CD4-positive, alpha-beta T cell treated with Interleukin-15 for 4 hours (primary cell): ENCODE measurements at regions not wholly inside any gene's neighbourhood (a gene's known extent, or its start where the extent isn't known, plus 50 kb on each side); places are given as distances from the start of the nearest gene placed in this dataset.
"Not testable (repeated sequence)": the region's sequence is repeated elsewhere in the genome, so short reads cannot be mapped to it uniquely, and the experiment has no call there.

Experiments used
- DNase-seq: peaks from one replicate; pipeline ENCODE4 v3.0.0-alpha.2; 2020; ENCODE audit warnings: low spot score

- DNase-seq, result no peak
These were observed 267.2 kb downstream of the SH3BP4 start for GRCh38 chr2:235219048-235219447.

DNA sequence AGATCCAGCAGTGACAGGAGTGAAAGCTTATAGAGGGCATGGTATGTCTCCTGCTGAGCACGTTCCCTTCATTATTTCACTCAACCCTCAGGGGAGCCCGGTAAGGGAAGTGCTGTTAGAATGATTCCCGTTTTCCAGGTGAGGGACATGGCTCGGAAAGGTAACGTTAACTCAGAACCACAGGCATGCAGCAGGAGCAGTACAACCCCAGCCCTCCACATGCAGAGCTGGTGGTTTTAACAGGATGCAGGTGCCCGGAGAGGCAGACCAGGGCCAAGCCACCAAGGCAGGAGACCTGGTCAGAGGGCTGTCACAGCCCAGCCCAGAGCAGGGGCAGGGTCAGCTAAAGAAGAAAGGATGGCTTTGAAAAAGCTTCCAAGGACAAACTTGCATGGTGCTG, 268.5 kb downstream of the SH3BP4 start:
- no peak for DNase-seq

GRCh38 chr2:235223011-235223410, 270.8 kb upstream of the AGAP1 start:
- no peak for DNase-seq

DNA sequence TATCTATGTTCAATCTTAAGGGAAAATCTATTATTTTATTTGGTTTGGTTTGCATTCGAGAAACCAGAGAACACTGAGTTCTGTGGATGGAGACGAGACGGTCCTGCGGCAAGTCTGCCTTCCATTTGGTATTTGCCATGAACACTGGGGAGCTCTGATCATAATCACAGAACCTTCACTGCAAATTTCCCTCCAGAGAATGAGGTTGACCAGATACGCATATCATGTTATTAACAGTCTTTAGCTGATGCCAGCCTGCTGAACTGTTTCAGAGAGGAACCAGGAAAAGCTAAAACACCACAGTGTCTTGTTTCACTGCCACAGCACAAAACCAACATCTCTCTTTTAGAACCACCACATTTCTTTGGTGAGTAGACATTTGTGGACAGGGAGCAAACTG, 269.4 kb upstream of the AGAP1 start:
- no peak for DNase-seq

DNA sequence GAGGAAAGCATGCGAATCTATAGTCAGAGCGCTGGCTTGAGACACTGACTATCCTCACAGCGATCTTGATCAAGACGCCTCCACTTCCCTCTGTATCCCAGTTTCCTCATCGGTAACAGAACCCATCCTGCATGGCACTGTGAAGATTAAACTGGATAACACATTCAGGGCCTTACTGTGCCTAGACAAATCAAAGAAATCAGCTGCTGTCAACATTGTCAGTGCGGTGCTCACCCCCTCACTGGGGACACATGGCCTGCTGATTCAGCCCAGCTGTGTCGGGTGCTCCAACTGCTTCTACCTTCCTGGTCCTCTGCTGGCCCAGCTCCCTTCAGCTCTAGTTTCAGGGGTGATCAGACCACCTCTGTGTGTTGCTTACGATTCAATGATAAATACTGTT, 268.6 kb upstream of the AGAP1 start:
- no peak for DNase-seq

DNA sequence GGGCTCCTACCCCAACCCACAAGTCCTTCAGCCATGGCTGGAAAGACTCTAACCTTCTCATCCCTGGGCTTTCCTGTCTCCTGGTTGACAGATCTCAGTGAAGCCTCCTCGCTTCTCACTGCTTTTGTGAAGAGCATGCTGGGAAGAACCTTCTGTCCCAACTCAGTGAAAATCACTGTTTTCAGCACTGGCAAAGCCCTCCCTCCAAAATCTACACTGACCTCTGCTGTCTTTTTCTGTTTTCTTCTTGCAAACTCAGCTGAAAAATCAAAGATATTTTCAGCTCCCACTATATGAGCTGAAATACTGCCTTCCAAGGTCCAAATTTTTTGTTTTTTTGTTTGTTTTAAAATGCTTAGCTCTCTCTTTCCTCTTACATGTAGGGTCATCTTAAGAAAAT, 266.3 kb upstream of the AGAP1 start:
- DNase-seq, result no peak

GRCh38 chr2:235228422-235228821, 265.4 kb upstream of the AGAP1 start:
- not testable (repeated sequence) for DNase-seq

- DNase-seq, result no peak
These were observed 264.6 kb upstream of the AGAP1 start for GRCh38 chr2:235229236-235229635.

DNA sequence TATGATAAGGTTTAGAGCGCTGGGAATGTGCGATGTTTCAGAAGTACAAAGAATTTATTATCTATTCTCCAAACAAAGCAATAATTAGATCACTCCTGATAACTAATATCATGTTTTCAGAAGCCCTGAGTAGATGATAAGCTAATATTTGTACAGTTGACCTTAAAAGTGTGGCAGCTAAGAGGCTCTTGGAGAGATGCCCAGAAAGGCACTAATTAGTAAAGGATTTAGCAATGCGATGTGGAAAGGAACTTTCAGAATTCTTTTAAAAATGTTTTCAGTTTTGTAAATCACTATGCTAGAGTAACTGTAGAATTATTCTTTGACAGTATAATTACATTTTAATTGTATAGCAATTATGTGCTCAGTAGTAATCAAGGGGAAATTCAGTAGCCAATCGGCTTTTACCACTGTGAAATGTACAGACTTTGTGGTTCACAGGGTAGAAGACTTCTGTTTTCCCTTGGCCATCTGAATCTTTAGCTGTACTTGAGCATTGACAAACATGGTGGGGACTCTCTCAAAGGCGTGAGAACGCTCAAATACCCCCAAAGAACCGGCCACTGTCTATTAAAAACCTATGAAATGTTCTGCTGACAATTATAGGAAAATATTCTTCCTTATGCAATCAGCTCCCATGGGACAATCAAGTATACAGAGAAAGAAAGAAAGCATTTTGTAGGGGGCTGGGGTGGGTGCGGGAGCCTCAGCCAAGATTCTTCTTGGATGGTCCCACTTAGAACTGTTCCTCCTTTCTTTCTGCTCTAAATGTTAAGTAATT, 262.8 kb upstream of the AGAP1 start:
- DNase-seq, result no peak

- no peak for DNase-seq
These were observed 261.1 kb upstream of the AGAP1 start for GRCh38 chr2:235232449-235233433.

DNA sequence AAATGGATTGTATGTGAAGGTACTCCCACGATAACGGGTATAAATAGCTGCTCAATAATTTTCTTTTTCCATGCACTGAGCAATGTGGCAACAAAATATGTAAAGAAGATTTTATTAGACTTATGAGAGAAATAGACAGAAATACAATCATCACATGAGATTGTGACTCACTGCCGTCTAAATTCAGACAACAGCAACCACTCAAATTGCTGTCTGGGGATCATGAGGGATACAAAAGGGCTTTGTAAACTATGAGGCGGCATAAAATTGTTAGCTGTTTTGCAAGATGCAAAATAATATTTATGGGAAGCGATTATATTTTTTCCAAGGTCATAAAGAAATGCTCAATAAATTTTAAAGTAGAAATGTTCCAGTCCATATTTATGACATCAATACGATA, 259.1 kb upstream of the AGAP1 start:
- DNase-seq, result no peak

DNA sequence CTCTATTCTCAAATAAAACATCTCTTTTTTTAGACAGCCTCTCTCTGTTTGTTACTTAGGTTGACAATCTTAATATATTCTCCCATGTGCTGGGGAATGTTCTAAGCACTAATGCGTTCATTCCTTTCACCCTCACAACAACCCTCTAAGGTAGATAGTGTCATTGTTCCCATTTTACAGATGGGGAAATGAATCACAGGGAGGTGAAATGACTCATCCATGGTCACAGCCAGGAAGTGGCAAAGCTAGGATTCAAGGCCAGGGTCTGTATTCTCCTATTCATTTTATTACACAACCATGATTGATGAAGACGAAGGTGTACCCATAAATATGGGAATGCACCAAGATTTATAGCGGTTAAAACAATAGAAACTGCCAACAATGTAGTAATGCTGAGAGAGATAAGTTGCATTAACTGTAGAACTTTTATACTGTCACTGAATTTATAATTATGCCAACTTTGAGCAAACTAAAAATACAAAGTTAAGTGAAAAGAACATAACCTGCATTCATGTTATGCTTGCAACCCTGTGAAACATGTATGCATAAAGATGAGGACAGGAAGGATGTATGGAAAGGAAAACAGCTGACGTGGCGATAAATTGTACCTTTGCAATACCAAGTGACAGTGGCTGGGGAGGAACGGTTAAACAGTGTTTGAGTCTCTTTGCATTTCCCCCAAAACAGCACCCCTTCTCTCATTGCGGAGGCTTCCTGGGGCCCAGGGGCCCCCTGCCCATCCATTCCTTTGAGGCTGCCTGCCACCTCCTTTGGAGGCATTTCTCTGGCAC, 257.7 kb upstream of the AGAP1 start:
- DNase-seq, result no peak

DNA sequence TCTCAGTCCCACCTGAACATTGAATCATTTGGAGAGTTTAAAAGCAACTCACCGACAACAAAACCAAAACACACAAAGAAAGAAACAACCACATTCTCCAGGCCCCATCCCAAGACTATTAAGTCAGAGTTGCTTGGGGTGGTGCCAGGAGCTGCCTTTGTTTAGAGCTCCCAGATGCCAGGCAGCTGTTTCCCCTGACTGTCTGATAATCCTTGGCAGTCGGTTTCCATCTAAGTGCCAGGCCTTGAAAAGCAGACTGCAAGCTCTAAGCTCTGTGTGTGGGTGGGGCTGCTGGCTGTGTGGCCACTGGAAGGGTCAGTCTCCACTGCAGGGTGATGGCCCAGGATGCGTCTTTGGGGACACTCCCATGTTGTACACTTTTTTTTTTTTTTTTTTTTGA, 255.3 kb upstream of the AGAP1 start:
- no peak for DNase-seq

- no peak for DNase-seq
These were observed 253.3 kb upstream of the AGAP1 start for GRCh38 chr2:235240574-235240973.

DNA sequence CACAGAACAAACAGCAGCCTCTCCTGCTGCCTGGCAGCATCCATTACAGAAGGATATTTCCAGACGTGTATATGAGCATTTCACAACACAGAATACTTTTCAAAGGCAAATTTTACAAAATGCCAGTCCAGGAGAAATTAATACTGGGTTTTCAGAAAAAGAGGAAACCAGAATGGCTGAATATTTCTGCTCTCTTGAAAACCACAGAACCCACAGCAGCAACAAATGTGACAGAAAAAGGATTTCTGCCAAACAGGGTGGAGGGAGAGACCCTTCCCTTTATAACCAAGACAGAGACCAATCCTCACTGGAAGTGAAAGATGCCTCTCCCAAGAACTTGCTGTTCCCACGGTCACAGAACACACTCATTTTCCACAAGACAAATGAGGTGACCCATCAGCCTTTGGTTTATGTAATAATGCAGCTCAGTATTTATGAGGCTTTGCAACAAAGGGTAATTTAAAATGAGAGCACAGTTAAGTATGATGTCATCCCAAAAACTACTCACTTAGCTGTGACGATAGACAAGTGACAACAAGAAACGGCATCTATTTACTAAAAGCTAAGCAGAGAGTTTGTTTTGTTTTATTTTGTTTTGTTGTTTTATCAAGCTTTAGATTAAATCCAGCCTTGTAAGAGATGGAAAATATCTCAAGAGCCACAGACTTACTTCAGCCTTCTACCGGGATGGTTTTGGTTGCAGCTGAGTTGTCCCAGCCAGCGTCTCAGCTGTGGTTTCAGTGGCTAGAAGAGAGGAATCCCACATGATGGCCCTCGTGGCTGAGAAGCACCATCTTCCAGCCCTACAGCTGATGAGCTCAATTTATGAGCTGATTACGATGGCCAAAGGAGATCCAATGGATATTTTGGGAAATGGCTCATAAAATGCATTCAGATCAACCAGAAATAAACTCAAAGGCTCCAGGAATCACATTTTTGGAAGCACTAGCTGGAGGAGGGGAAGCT, 249.3 kb upstream of the AGAP1 start:
- DNase-seq, result no peak

DNA sequence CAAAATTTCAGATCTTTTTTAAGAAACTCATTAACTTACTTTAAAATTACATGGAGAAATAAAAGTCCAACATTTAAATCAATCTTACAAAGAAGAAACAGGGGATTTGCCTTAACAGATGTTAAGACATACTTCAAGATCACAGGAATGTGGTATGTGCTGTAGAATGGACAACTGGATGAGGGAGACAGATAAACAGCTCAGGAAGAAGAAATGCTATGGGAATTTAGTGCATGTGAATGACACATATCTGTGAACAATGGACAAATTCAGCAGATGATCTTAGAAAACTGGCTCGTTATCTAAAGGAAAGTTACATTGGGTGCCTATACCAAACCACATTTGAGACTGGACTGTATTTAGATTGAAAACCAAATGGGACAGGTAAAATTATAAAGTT, 246.8 kb upstream of the AGAP1 start:
- no peak for DNase-seq

GRCh38 chr2:235255693-235256092, 238.2 kb upstream of the AGAP1 start:
- no peak for DNase-seq

- no peak for DNase-seq
These were observed 236.3 kb upstream of the AGAP1 start for GRCh38 chr2:235257590-235257989.

GRCh38 chr2:235262750-235263149, 231.1 kb upstream of the AGAP1 start:
- DNase-seq, result no peak

DNA sequence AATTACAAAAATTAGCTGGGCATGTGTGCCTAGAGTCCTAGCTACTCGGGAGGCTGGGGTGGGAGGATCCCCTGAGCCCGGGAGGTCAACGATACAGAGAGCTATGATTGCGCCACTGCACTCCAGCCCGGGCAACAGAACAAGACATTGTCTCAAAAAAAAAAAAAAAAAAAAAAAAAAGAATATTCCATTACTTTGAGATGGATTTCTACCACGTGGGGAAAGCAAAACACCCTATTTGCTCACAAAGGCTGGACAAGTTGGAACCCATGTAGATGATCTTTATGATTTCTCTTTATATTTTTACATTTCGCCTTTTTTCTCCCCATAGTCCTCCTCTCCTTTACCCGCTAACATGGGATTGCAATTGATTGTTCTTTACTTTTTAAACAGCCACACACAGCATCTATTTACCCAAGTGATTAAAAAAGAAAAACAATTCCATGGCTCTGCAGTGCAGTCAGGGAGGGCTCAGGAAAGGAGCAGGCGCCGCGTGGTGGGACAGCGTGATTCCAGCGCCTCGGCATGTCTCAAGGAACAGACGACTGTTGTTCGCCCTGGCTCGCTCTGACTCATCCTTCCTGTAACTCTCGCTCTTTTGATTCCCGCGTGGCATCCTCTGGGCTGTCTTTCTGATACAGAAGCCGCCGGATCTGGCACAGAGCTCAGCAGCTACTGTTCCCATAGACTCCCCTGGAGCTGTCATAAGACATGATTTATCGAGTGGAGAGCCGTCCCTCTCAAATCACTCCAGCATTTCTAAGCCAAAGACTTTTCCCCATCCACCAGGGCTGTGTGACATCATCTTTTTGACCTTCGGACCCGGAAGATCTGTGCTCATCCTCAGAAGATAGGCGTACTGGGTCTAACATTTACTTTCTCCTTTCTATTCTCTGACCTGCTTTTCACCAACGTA, 230.4 kb upstream of the AGAP1 start:
- DNase-seq, result no peak
